Skin epidermis (tissue), 12 donors: ENCODE measurements at regions not wholly inside any gene's neighbourhood (a gene's known extent, or its start where the extent isn't known, plus 50 kb on each side); places are given as distances from the start of the nearest gene placed in this dataset.
"Not testable (repeated sequence)": the region's sequence is repeated elsewhere in the genome, so short reads cannot be mapped to it uniquely, and the experiment has no call there.

Experiments used
- H3K27ac ChIP-seq, 21 experiments: fragments of 200-600 bp; sonication (generic) in 11 of 21; one replicate each; pipeline ENCODE4 v1.5.0; 2020; ENCODE audit warnings: mild to moderate bottlenecking in 3 of 21, inconsistent platforms in 2 of 21, moderate library complexity in 2 of 21
- H3K4me3 ChIP-seq, 7 experiments: fragments of 200-600 bp; sonication (generic) in 2 of 7; one replicate each; pipeline ENCODE4 v1.5.0; 2020; ENCODE audit warnings: inconsistent platforms in 2 of 7, mild to moderate bottlenecking in 2 of 7, moderate library complexity in 1 of 7

DNA sequence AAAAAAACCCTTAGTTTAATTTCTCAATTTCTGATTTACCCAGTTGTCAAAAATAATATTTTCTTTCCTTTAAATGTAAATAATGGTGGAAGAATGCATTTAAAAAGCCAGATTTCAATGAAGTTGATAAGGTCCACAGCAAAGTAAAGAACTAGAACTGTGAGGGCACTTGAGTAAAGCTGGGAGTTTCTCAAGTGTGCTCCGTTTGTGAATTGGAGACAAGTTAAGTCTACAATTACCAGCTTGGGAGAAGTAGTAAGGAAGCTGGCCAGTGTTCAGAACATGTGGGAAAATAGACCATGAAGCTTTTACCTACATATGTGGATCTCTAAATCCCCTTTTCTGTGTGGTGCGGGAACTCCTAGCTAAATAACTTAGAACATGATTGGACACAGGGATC is 239.4 kb downstream of the OXSM start:
- Histone ChIP-seq H3K27ac (no peak overlapping the region), H3K4me3 (no peak overlapping the region)

GRCh38 chr3:26042126-26042525 is 252.2 kb downstream of the OXSM start:
- H3K4me3 ChIP-seq, H3K27ac ChIP-seq: not testable (repeated sequence)

GRCh38 chr3:26049951-26050350 is 260.1 kb downstream of the OXSM start:
- no peak overlapping the region for H3K27ac ChIP-seq
- no peak overlapping the region for H3K4me3 ChIP-seq

DNA sequence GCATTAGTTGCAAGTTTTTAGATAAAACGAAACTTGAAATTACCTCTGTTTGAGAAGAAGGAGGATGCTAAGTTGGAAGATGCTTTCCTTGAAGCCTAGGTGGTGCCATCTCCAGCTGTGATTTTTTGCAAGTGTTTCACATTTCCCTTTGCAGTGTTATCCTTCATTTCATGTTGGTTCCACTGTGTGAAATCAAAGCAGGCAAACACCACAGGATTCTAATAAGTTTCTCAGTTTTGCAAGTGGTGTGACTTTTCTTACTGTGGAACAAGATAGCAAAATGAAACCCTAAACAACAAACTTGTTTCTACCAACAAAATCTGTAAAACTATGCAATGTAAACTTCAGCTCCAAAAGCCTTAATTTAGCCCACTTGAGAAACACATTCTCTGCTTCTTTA is 260.9 kb downstream of the OXSM start:
- Histone ChIP-seq H3K4me3 (no peak overlapping the region), H3K27ac (no peak overlapping the region)

DNA sequence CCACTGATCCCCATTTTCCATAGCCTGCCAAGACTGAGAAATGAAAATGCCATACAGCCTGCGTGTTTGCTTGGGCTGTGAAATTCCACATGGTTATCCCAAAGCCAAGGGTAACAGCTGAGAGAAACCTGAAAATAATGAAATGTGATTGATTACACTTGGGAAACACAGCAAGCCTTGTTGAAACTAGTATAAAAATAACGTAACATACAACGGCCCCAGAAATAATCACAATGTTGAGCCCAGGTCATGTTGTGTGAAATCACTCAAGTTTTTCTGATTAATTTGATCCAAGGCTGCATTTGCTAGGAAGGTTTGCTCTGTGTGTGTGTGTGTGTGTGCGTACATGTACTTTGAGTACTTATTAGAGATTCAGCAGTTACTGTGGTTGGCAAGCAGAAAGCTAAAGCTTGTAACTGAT is 269.0 kb downstream of the OXSM start:
- Histone ChIP-seq H3K27ac (no peak overlapping the region), H3K4me3 (no peak overlapping the region)

DNA sequence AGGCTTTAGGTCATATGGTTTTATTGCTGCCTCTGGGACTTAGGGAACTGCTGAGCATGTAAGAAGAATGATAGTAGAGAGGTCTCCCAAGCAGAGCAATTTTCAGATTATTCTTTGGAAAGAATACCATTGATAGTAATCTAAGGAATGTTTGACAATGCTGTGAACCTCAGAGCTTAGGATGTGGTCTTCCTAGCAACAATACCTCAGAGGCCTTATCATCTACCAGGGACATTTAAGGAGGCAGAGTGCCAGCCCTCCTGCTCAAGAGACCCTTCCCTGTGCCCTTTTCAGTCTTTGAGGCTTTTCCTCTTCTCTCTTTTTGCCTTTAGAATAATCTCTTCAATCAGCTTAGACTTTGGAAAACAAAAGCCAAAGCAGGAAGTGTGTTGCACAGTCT is 272.1 kb downstream of the OXSM start:
- Histone ChIP-seq H3K27ac (no peak overlapping the region), H3K4me3 (no peak overlapping the region)

DNA sequence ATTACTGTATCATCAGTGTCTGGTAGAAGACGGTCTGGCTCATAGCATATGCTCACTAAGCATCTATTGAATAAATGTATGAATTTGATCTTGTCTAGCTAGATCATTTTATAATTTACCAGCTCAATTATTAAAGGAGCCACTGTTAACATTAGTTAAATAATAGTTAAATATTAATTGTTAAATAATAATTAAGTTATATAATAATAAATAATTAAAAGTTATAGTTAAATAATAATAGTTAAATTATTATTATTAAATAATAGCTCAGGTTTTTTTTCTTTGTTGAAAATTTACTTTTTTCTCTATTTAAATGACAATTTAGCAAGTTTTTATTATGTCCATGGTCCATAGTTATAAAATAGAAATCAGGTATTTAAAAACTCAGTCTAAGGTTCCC is 274.4 kb downstream of the OXSM start:
- Histone ChIP-seq H3K27ac (no peak overlapping the region), H3K4me3 (no peak overlapping the region)

GRCh38 chr3:26068890-26069289 is 279.0 kb downstream of the OXSM start:
- no peak overlapping the region for H3K4me3 ChIP-seq
- no peak overlapping the region for H3K27ac ChIP-seq

DNA sequence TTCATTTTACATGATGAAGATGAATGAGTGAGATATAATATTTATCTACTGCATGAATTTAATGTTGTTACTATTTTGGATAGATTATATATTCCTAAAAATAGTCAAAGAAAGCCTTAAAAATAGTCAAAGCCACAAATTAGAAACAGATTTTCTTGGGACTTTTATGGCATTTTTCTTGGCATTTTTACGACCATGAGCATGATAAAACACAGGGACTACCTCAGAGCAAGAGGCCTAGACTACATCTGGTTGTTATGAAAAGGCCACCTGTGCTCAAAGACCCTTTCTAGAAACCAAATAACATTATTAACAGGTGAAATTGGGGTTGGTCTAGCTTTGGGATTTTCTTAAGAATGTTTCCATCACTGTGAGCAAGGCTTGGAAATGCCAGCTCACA is 281.0 kb downstream of the OXSM start:
- no peak overlapping the region for H3K4me3 ChIP-seq
- H3K27ac ChIP-seq, result no peak overlapping the region

DNA sequence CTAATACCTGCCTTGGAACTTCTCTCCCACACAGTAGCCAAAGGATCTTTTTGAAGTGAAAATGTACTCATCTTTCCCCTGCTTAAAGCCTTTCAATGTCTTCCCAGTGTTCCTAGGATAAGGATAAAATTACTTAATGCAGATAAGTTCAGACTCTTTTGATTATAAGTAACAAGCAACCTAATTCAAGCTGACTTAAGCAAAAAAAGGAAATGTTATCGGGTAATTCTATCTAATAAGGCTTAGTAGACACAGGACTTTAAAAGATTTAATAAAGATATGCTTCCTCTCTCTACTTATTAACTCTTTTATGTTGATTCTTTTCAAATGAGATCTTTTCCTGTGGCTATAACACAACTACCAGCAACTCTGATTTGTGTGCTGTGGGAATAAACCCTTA is 284.2 kb downstream of the OXSM start:
- no peak overlapping the region for H3K4me3 ChIP-seq
- no peak overlapping the region for H3K27ac ChIP-seq

DNA sequence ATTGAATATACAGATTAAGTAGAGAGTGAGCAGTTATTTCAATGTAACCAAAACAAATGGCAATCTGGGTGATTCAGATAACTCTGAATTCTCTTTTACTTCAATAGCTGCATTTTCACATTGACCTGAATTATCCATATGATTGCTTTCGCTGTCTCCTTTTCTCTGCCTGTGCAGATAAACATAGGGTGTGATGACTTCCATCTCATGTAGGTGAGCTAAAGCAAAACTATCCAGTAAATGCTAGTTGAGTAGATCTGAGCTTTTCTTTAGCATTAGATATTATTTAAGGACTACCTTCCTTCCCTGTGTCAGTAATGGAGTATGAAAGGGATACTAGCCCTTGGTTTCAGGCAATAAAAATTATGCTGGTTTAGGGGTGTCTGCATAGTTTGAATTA is 288.6 kb downstream of the OXSM start:
- Histone ChIP-seq H3K27ac (no peak overlapping the region), H3K4me3 (no peak overlapping the region)

GRCh38 chr3:26081166-26081565 is 291.3 kb downstream of the OXSM start:
- no peak overlapping the region for H3K27ac ChIP-seq
- no peak overlapping the region for H3K4me3 ChIP-seq

GRCh38 chr3:26081806-26082205 is 291.9 kb downstream of the OXSM start:
- no peak overlapping the region for H3K4me3 ChIP-seq
- no peak overlapping the region for H3K27ac ChIP-seq

- Histone ChIP-seq H3K4me3 (no peak overlapping the region), H3K27ac (no peak overlapping the region)
Measured at GRCh38 chr3:26082911-26083310, 293.0 kb downstream of the OXSM start.

GRCh38 chr3:26084629-26085028 is 294.7 kb downstream of the OXSM start:
- no peak overlapping the region for H3K4me3 ChIP-seq
- H3K27ac ChIP-seq, result no peak overlapping the region

GRCh38 chr3:26087751-26088150 is 297.9 kb downstream of the OXSM start:
- Histone ChIP-seq H3K4me3 (no peak overlapping the region), H3K27ac (no peak overlapping the region)

GRCh38 chr3:26089249-26089648 is 299.4 kb downstream of the OXSM start:
- H3K27ac ChIP-seq, result no peak overlapping the region
- H3K4me3 ChIP-seq, result no peak overlapping the region

- Histone ChIP-seq H3K27ac (no peak overlapping the region), H3K4me3 (no peak overlapping the region)
Measured at GRCh38 chr3:26090589-26090988, 300.7 kb downstream of the OXSM start.

- no peak overlapping the region for H3K4me3 ChIP-seq
- no peak overlapping the region for H3K27ac ChIP-seq
Measured at GRCh38 chr3:26091096-26091495, 301.2 kb downstream of the OXSM start.

GRCh38 chr3:26091626-26092025 is 301.7 kb downstream of the OXSM start:
- no peak overlapping the region for H3K27ac ChIP-seq
- no peak overlapping the region for H3K4me3 ChIP-seq

GRCh38 chr3:26097111-26097510 is 307.2 kb downstream of the OXSM start:
- H3K4me3 ChIP-seq, H3K27ac ChIP-seq: not testable (repeated sequence)

GRCh38 chr3:26099692-26100091 is 309.8 kb downstream of the OXSM start:
- no peak overlapping the region for H3K27ac ChIP-seq
- no peak overlapping the region for H3K4me3 ChIP-seq

DNA sequence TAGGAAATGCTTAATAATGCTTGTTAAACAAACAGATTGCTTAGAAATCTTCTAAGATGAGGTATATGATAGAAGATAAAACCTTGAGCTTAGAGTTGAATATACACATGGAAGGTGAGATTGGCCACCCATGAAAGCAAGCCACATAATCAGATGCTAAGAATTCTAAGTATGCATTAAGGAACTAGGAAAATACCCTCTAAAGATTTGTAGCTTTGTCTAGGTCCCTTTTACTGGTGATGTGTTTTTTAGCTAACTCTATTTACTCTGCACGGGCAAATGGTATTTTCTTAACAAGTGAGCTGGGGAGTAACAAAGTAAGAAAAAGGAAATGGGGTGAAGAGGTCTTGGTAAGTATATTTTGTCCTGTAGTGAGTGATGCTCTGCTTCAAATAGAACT is 310.3 kb downstream of the OXSM start:
- no peak overlapping the region for H3K27ac ChIP-seq
- H3K4me3 ChIP-seq, result no peak overlapping the region
